Fibroblast of lung (primary cell): ENCODE measurements at regions not wholly inside any gene's neighbourhood (a gene's known extent, or its start where the extent isn't known, plus 50 kb on each side); places are given as distances from the start of the nearest gene placed in this dataset.
"Not testable (repeated sequence)": the region's sequence is repeated elsewhere in the genome, so short reads cannot be mapped to it uniquely, and the experiment has no call there.

Source experiments
- DNase-seq, 2 donors: peaks; one replicate each; pipeline versions ENCODE4 v3.0.0 to v3.0.0-alpha.2; 2010; ENCODE audit warnings: low read depth in 2 of 2
- H2AFZ ChIP-seq: 2 replicates; pipeline ENCODE4 v1.5.1; 2012; ENCODE audit warnings: low read length, control low read depth, inconsistent platforms
- H3K27ac ChIP-seq: 2 replicates; pipeline ENCODE4 v1.5.1; 2011; ENCODE audit warnings: low read length, control low read depth; ENCODE audit not compliant: insufficient read depth
- H3K27me3 ChIP-seq: 2 replicates; pipeline ENCODE4 v1.5.1; 2011; ENCODE audit warnings: mild to moderate bottlenecking, low read length; ENCODE audit not compliant: control insufficient read depth, insufficient read depth
- H3K36me3 ChIP-seq: 2 replicates; pipeline ENCODE4 v1.5.1; 2011; ENCODE audit warnings: low read length; ENCODE audit not compliant: control insufficient read depth, insufficient read depth
- H3K4me1 ChIP-seq: 2 replicates; pipeline ENCODE4 v1.5.1; 2011; ENCODE audit warnings: low read length; ENCODE audit not compliant: control insufficient read depth, insufficient read depth; ENCODE audit errors: extremely low read depth
- H3K4me2 ChIP-seq: 2 replicates; pipeline ENCODE4 v1.5.1; 2011; ENCODE audit warnings: low read length, control low read depth; ENCODE audit not compliant: insufficient read depth; ENCODE audit errors: extremely low read depth
- H3K4me3 ChIP-seq, 4 experiments: fragments of 200-600 bp in 1 of 4; sonication (generic) in 1 of 4; replicated peaks in 1 of 4; 2 replicates each; pipeline ENCODE4 v1.5.1; 2011 to 2016; ENCODE audit warnings: low read length in 4 of 4, low read depth in 3 of 4, mild to moderate bottlenecking in 3 of 4, control low read depth in 2 of 4, inconsistent platforms in 1 of 4, mixed read lengths in 1 of 4; ENCODE audit not compliant: insufficient read depth in 1 of 4; ENCODE audit errors: control extremely low read depth in 1 of 4
- H3K79me2 ChIP-seq: 2 replicates; pipeline ENCODE4 v1.5.1; 2012; ENCODE audit warnings: mild to moderate bottlenecking, low read length, inconsistent platforms; ENCODE audit not compliant: control insufficient read depth, insufficient read depth
- H3K9ac ChIP-seq: 2 replicates; pipeline ENCODE4 v1.5.1; 2011; ENCODE audit warnings: mild to moderate bottlenecking, low read length, control low read depth; ENCODE audit not compliant: insufficient read depth
- H3K9me3 ChIP-seq: 2 replicates; pipeline ENCODE4 v1.5.1; 2012; ENCODE audit warnings: low read depth, low read length; ENCODE audit not compliant: control insufficient read depth, insufficient read depth
- H4K20me1 ChIP-seq: 2 replicates; pipeline ENCODE4 v1.5.1; 2011; ENCODE audit warnings: low read length; ENCODE audit not compliant: control insufficient read depth, insufficient read depth; ENCODE audit errors: extremely low read depth
- CTCF ChIP-seq, 2 donors: IDR thresholded peaks in 1 of 2; conservative IDR thresholded peaks in 1 of 2; 1 replicate in 1 of 2; 2 replicates in 1 of 2; pipeline ENCODE4 v1.5.1; 2011 to 2012; ENCODE audit warnings: low read length in 2 of 2, control low read depth in 1 of 2, inconsistent platforms in 1 of 2, low read depth in 1 of 2, mild to moderate bottlenecking in 1 of 2
- EZH2 ChIP-seq: IDR thresholded peaks from 2 replicates; pipeline ENCODE4 v1.5.1; 2012; ENCODE audit warnings: low read length, control low read depth, mild to moderate bottlenecking; ENCODE audit errors: missing control alignments

- Histone ChIP-seq H3K9ac (no peak overlapping the region), H3K27ac (no peak overlapping the region), H3K9me3 (no peaks in the 10 kb centered on the region), H3K27me3 (no peaks in the 10 kb centered on the region), H3K4me3 (no peak overlapping the region), H3K79me2 (no peaks in the 10 kb centered on the region), H3K4me1 (no peaks in the 10 kb centered on the region), H3K36me3 (no peaks in the 10 kb centered on the region), H2AFZ (no peak overlapping the region), H4K20me1 (no peaks in the 10 kb centered on the region), H3K4me2 (no peak overlapping the region)
- no peak for TF ChIP-seq EZH2
- DNase-seq: no peak
Observed at GRCh38 chr1:232865102-232865931, 60.1 kb downstream of the MAP10 start.

GRCh38 chr1:232868793-232869491 lies 63.7 kb downstream of the MAP10 start:
- peak; percentile 89 to 97 for DNase-seq
- no peaks in the 10 kb centered on the region for H3K9me3 ChIP-seq
- H3K9ac ChIP-seq: no peak overlapping the region
- H3K79me2 ChIP-seq: no peaks in the 10 kb centered on the region
- TF ChIP-seq EZH2: no peak
- no peak for TF ChIP-seq CTCF (conservative IDR thresholded peaks at IDR 0.05 in 1 of 2, IDR thresholded peaks at IDR 0.05 in 1 of 2; ENCODE audit: low read depth in 1 of 2, low read length in 2 of 2)
- no peak overlapping the region for H3K4me2 ChIP-seq
- no peaks in the 10 kb centered on the region for H4K20me1 ChIP-seq
- no peak overlapping the region for H3K4me3 ChIP-seq
- no peaks in the 10 kb centered on the region for H3K36me3 ChIP-seq
- H2AFZ ChIP-seq: no peak overlapping the region
- H3K27ac ChIP-seq: no peak overlapping the region
- H3K27me3 ChIP-seq: no peaks in the 10 kb centered on the region
- H3K4me1 ChIP-seq: no peaks in the 10 kb centered on the region

- not testable (repeated sequence) for H3K4me3 ChIP-seq, H3K4me2 ChIP-seq, H4K20me1 ChIP-seq, H3K79me2 ChIP-seq, H3K36me3 ChIP-seq, H3K27me3 ChIP-seq, DNase-seq, H3K27ac ChIP-seq, H3K9ac ChIP-seq, H3K9me3 ChIP-seq, H3K4me1 ChIP-seq, H2AFZ ChIP-seq
Observed at GRCh38 chr1:232871291-232871969, 66.2 kb downstream of the MAP10 start.
